ENCODE measurements at regions not wholly inside any gene's neighbourhood (a gene's known extent, or its start where the extent isn't known, plus 50 kb on each side); places are given as distances from the start of the nearest gene placed in this dataset.

- no peaks in the 10 kb centered on the region for H3K4me1 ChIP-seq
- BruUV-seq (replicated peaks): no TSS peak
- no peak for TF ChIP-seq CTCF (IDR thresholded peaks at IDR 0.05; ENCODE audit: insufficient read depth in 1 of 2, low read depth in 1 of 2, low read length in 1 of 2, severe bottlenecking in 1 of 2, unreplicated experiment in 1 of 2)
- POLR2A ChIA-PET: no interaction called here
- CTCF ChIA-PET: no interaction called here
- no peaks in the 10 kb centered on the region for H3K36me3 ChIP-seq (ENCODE audit: control insufficient read depth, insufficient read depth, low read length)
- H3K27me3 ChIP-seq (replicated peaks; ENCODE audit: control insufficient read depth, insufficient read depth, low read length): no peaks in the 10 kb centered on the region
- no peak overlapping the region for H3K4me3 ChIP-seq (ENCODE audit: low read depth, low read length)
- intact Hi-C loops (cut with micrococcal nuclease; ENCODE audit: unreplicated experiment): no loop called here
- no peak overlapping the region for H3K27ac Mint-ChIP-seq (ENCODE audit: unreplicated experiment)
- H3K9me3 Mint-ChIP-seq (ENCODE audit: unreplicated experiment): no peaks in the 10 kb centered on the region
- peaks cover 2% of the 10 kb centered on the region; the same call in 1 of the 2 replicates for H3K9me3 ChIP-seq
- H3K36me3 Mint-ChIP-seq (ENCODE audit: insufficient read depth, unreplicated experiment): no peaks in the 10 kb centered on the region
- H3K4me1 Mint-ChIP-seq (ENCODE audit: low read depth, unreplicated experiment): no peaks in the 10 kb centered on the region
- DNase-seq: no peak
- no peak overlapping the region for H3K4me3 Mint-ChIP-seq (ENCODE audit: unreplicated experiment)
- no peaks in the 10 kb centered on the region for H3K27me3 Mint-ChIP-seq (ENCODE audit: insufficient read depth, unreplicated experiment)
Measured at GRCh38 chr7:47704936-47705335, 123.0 kb upstream of the TNS3 start.

- H3K36me3 Mint-ChIP-seq (ENCODE audit: insufficient read depth, unreplicated experiment): peaks cover 4% of the 10 kb centered on the region
- CTCF ChIA-PET: interaction anchor here (0.8 kb wide), 1 partner anchor 126 kb away, joined by 4 read pairs; no protein-coding TSS in a partner anchor
- Histone ChIP-seq H3K4me1 (peaks cover 7% of the 10 kb centered on the region; the same call in 1 of the 2 replicates), H3K27me3 (replicated peaks; ENCODE audit: control insufficient read depth, insufficient read depth, low read length) (no peaks in the 10 kb centered on the region), H3K4me3 (ENCODE audit: low read depth, low read length) (no peak overlapping the region), H3K36me3 (ENCODE audit: control insufficient read depth, insufficient read depth, low read length) (no peaks in the 10 kb centered on the region), H3K9me3 (peaks cover 7% of the 10 kb centered on the region; the same call in 1 of the 2 replicates)
- H3K4me1 Mint-ChIP-seq (ENCODE audit: low read depth, unreplicated experiment): peaks cover 7% of the 10 kb centered on the region
- H3K4me3 Mint-ChIP-seq (ENCODE audit: unreplicated experiment): no peak overlapping the region
- POLR2A ChIA-PET: no interaction called here
- no TSS peak for BruUV-seq (replicated peaks)
- no peak for DNase-seq
- TF ChIP-seq CTCF (IDR thresholded peaks at IDR 0.05; ENCODE audit: insufficient read depth in 1 of 2, low read depth in 1 of 2, low read length in 1 of 2, severe bottlenecking in 1 of 2, unreplicated experiment in 1 of 2): no peak
- no peaks in the 10 kb centered on the region for H3K27me3 Mint-ChIP-seq (ENCODE audit: insufficient read depth, unreplicated experiment)
- intact Hi-C loops (cut with micrococcal nuclease; ENCODE audit: unreplicated experiment): no loop called here
- no peaks in the 10 kb centered on the region for H3K9me3 Mint-ChIP-seq (ENCODE audit: unreplicated experiment)
- no peak overlapping the region for H3K27ac Mint-ChIP-seq (ENCODE audit: unreplicated experiment)
Measured at GRCh38 chr7:47702080-47702479, 120.2 kb upstream of the TNS3 start.

GRCh38 chr7:47698386-47698785 lies 116.5 kb upstream of the TNS3 start:
- H3K27me3 ChIP-seq (replicated peaks; ENCODE audit: control insufficient read depth, insufficient read depth, low read length): no peaks in the 10 kb centered on the region
- no peak overlapping the region for H3K4me3 ChIP-seq (ENCODE audit: low read depth, low read length)
- POLR2A ChIA-PET: no interaction called here
- H3K4me1 Mint-ChIP-seq (ENCODE audit: low read depth, unreplicated experiment): peaks cover 10% of the 10 kb centered on the region
- no peak overlapping the region for H3K4me3 Mint-ChIP-seq (ENCODE audit: unreplicated experiment)
- intact Hi-C loops (cut with micrococcal nuclease; ENCODE audit: unreplicated experiment): no loop called here
- DNase-seq: no peak
- no peaks in the 10 kb centered on the region for H3K36me3 ChIP-seq (ENCODE audit: control insufficient read depth, insufficient read depth, low read length)
- peaks cover 16% of the 10 kb centered on the region for H3K4me1 ChIP-seq
- H3K27me3 Mint-ChIP-seq (ENCODE audit: insufficient read depth, unreplicated experiment): no peaks in the 10 kb centered on the region
- H3K27ac Mint-ChIP-seq (ENCODE audit: unreplicated experiment): no peak overlapping the region
- no peak for TF ChIP-seq CTCF (IDR thresholded peaks at IDR 0.05; ENCODE audit: insufficient read depth in 1 of 2, low read depth in 1 of 2, low read length in 1 of 2, severe bottlenecking in 1 of 2, unreplicated experiment in 1 of 2)
- no peaks in the 10 kb centered on the region for H3K9me3 Mint-ChIP-seq (ENCODE audit: unreplicated experiment)
- peaks cover 4% of the 10 kb centered on the region for H3K36me3 Mint-ChIP-seq (ENCODE audit: insufficient read depth, unreplicated experiment)
- H3K9me3 ChIP-seq: peaks cover 7% of the 10 kb centered on the region; the same call in 1 of the 2 replicates
- CTCF ChIA-PET: no interaction called here
- no TSS peak for BruUV-seq (replicated peaks)
